Ovary (tissue), 3 donors: ENCODE measurements at regions not wholly inside any gene's neighbourhood (a gene's known extent, or its start where the extent isn't known, plus 50 kb on each side); places are given as distances from the start of the nearest gene placed in this dataset.

Source experiments
- EP300 ChIP-seq: sonication (generic); formaldehyde crosslinking; IDR thresholded peaks from one replicate; pipeline ENCODE4 v1.6.1; 2017; ENCODE audit warnings: antibody characterized with exemption
- POLR2A ChIP-seq: fragments of 450-650 bp; IDR thresholded peaks from one replicate; pipeline ENCODE4 v1.6.1; 2017; ENCODE audit warnings: antibody characterized with exemption, mild to moderate bottlenecking, moderate library complexity
- TF ChIP-seq, protein P1 (sequence below), 3 donors: fragments of 450-650 bp in 2 of 3; fragments of 200-600 bp in 1 of 3; IDR thresholded peaks; one replicate each; pipeline versions ENCODE4 v1.5.1 to v1.8.0; 2016 to 2022; ENCODE audit warnings: antibody characterized with exemption in 3 of 3, mild to moderate bottlenecking in 1 of 3
- donor health status: DM: no; HTN: no; CAD: no.

DNA sequence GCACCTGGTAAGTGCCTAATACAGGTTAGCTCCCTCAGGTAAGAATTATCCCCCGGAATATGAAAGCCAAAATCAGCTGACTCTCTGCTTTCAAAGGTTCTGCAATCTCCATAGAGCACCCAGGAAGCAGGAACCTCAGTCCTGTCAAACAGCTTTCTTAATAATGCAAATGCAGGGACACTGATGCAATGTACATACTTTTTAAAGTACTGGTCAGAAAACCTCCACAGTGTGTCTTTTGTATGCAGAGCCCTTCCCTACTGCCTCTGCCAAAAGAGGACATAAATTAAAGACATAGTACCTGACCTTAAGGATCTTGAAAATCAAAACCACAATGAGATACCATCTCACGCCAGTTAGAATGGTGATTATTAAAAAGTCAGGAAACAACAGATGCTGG lies 365.0 kb upstream of the KAZN start:
- TF ChIP-seq, protein P1, sequence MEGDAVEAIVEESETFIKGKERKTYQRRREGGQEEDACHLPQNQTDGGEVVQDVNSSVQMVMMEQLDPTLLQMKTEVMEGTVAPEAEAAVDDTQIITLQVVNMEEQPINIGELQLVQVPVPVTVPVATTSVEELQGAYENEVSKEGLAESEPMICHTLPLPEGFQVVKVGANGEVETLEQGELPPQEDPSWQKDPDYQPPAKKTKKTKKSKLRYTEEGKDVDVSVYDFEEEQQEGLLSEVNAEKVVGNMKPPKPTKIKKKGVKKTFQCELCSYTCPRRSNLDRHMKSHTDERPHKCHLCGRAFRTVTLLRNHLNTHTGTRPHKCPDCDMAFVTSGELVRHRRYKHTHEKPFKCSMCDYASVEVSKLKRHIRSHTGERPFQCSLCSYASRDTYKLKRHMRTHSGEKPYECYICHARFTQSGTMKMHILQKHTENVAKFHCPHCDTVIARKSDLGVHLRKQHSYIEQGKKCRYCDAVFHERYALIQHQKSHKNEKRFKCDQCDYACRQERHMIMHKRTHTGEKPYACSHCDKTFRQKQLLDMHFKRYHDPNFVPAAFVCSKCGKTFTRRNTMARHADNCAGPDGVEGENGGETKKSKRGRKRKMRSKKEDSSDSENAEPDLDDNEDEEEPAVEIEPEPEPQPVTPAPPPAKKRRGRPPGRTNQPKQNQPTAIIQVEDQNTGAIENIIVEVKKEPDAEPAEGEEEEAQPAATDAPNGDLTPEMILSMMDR (IDR thresholded peaks at IDR 0.05) = no peak
- no peak for TF ChIP-seq POLR2A
- TF ChIP-seq EP300 = no peak
